Tibial artery (tissue), 4 donors: ENCODE measurements at regions not wholly inside any gene's neighbourhood (a gene's known extent, or its start where the extent isn't known, plus 50 kb on each side); places are given as distances from the start of the nearest gene placed in this dataset.

Source experiments
- DNase-seq, 2 donors: peaks; one replicate each; pipeline ENCODE4 v3.0.0-alpha.2; 2019
- H3K27ac ChIP-seq, 2 donors: fragments of 200-600 bp; sonication (generic) in 1 of 2; 1 replicate in 1 of 2; 2 replicates in 1 of 2; pipeline ENCODE4 v1.5.1; 2018 to 2019; ENCODE audit warnings: mild to moderate bottlenecking in 1 of 2
- H3K27me3 ChIP-seq, 2 donors: fragments of 200-600 bp; sonication (generic) in 1 of 2; one replicate each; pipeline versions ENCODE4 v1.5.1 to v1.6.0; 2016 to 2019
- H3K36me3 ChIP-seq, 3 donors: fragments of 200-600 bp; sonication (generic) in 2 of 3; one replicate each; pipeline ENCODE4 v1.5.1; 2016 to 2019; ENCODE audit warnings: mild to moderate bottlenecking in 2 of 3
- H3K4me1 ChIP-seq, 4 donors: fragments of 200-600 bp; sonication (generic) in 2 of 4; 1 replicate in 3 of 4; 2 replicates in 1 of 4; pipeline ENCODE4 v1.5.1; 2016 to 2019
- H3K4me3 ChIP-seq, 2 donors: fragments of 200-600 bp; sonication (generic) in 1 of 2; 1 replicate in 1 of 2; 2 replicates in 1 of 2; pipeline ENCODE4 v1.5.1; 2018 to 2019; ENCODE audit warnings: mild to moderate bottlenecking in 2 of 2
- H3K9me3 ChIP-seq, 3 donors: fragments of 200-600 bp; sonication (generic) in 1 of 3; one replicate each; pipeline ENCODE4 v1.5.1; 2016 to 2019
- CTCF ChIP-seq, 2 experiments: fragments of 200-600 bp in 1 of 2; fragments of 450-650 bp in 1 of 2; IDR thresholded peaks; one replicate each; pipeline ENCODE4 v1.5.1; 2017 to 2019; ENCODE audit warnings: antibody characterized with exemption in 2 of 2, mild to moderate bottlenecking in 1 of 2, moderate library complexity in 1 of 2
- intact Hi-C: fragments of 100-400 bp; cut with DNase I; formaldehyde crosslinking; loops from one replicate; pipeline ENCODE4 v1.15.0; 2023; ENCODE audit warnings: low total_unique reads

- no peak for DNase-seq
- Histone ChIP-seq H3K9me3 (no peaks in the 10 kb centered on the region), H3K27ac (peak overlapping the region; percentile 38 to 51), H3K4me3 (no peak overlapping the region), H3K36me3 (no peaks in the 10 kb centered on the region), H3K4me1 (peaks cover 0 to 28% (median 15%) of the 10 kb centered on the region in 4 donors), H3K27me3 (no peaks in the 10 kb centered on the region)
- intact Hi-C loops = no loop called here
- no peak for TF ChIP-seq CTCF (IDR thresholded peaks at IDR 0.05)
Measured at GRCh38 chr2:37507051-37507410, 162.6 kb downstream of the QPCT start.

- no peaks in the 10 kb centered on the region for H3K27me3 ChIP-seq
- no peaks in the 10 kb centered on the region for H3K36me3 ChIP-seq
- H3K4me3 ChIP-seq = no peak overlapping the region
- DNase-seq = no peak
- peaks cover 0 to 28% (median 15%) of the 10 kb centered on the region in 4 donors for H3K4me1 ChIP-seq
- no peaks in the 10 kb centered on the region for H3K9me3 ChIP-seq
- peak overlapping the region; percentile 38 to 51 for H3K27ac ChIP-seq
- TF ChIP-seq CTCF (IDR thresholded peaks at IDR 0.05) = no peak
- intact Hi-C loops = no loop called here
Measured at GRCh38 chr2:37507703-37508102, 163.3 kb downstream of the QPCT start.

GRCh38 chr2:37512971-37513370 is 158.5 kb downstream of the CDC42EP3 start:
- TF ChIP-seq CTCF (IDR thresholded peaks at IDR 0.05) = no peak
- intact Hi-C loops = no loop called here
- DNase-seq = no peak
- no peaks in the 10 kb centered on the region for H3K27me3 ChIP-seq
- H3K36me3 ChIP-seq = no peaks in the 10 kb centered on the region
- no peak overlapping the region for H3K4me3 ChIP-seq
- no peaks in the 10 kb centered on the region for H3K9me3 ChIP-seq
- no peak overlapping the region for H3K27ac ChIP-seq
- peaks cover 0 to 5% (median 0%) of the 10 kb centered on the region in 4 donors for H3K4me1 ChIP-seq

GRCh38 chr2:37523814-37524362 is 147.6 kb downstream of the CDC42EP3 start:
- intact Hi-C loops = no loop called here
- peak overlapping the region; percentile 44 to 70 for H3K27ac ChIP-seq
- DNase-seq = peak; percentile 65 to 71

GRCh38 chr2:37526323-37526722 is 145.1 kb downstream of the CDC42EP3 start:
- Histone ChIP-seq H3K9me3 (no peaks in the 10 kb centered on the region), H3K27ac (no peak overlapping the region), H3K27me3 (no peaks in the 10 kb centered on the region), H3K36me3 (no peaks in the 10 kb centered on the region), H3K4me1 (peaks cover 0 to 45% (median 19%) of the 10 kb centered on the region in 4 donors), H3K4me3 (no peak overlapping the region)
- DNase-seq = no peak
- intact Hi-C loops = loop anchor here (5.0 kb wide), 1 partner anchor 146 kb away; the partner anchor contains the start of gene CDC42EP3
- no peak for TF ChIP-seq CTCF (IDR thresholded peaks at IDR 0.05)

More at GRCh38 chr2:37523814-37524362, 147.6 kb downstream of the CDC42EP3 start:
- Histone ChIP-seq H3K27me3 (no peaks in the 10 kb centered on the region), H3K36me3 (no peaks in the 10 kb centered on the region), H3K4me1 (peaks cover 0 to 37% (median 14%) of the 10 kb centered on the region in 4 donors), H3K9me3 (no peaks in the 10 kb centered on the region), H3K4me3 (no peak overlapping the region)
- TF ChIP-seq CTCF (IDR thresholded peaks at IDR 0.05) = no peak
